CD4-positive, alpha-beta T cell (primary cell): ENCODE measurements at regions not wholly inside any gene's neighbourhood (a gene's known extent, or its start where the extent isn't known, plus 50 kb on each side); places are given as distances from the start of the nearest gene placed in this dataset.

Source experiments
- ATAC-seq: fragments of 200-7000 bp; cut with Tn5 transposase; one replicate; pipeline ENCODE4 v1.10.0; 2022; ENCODE audit warnings: mild to moderate bottlenecking; ENCODE audit not compliant: poor library complexity
- CTCF ChIA-PET: fragments of 350-600 bp; sonication (Branson Sonifier 250); formaldehyde crosslinking; loops from one replicate; lab custom pipeline; 2021; ENCODE audit warnings: antibody characterized with exemption, inconsistent platforms; lab: Charles Lee
- POLR2A ChIA-PET: fragments of 350-600 bp; sonication (Branson Sonifier 250); formaldehyde crosslinking; loops from one replicate; lab custom pipeline; 2021; ENCODE audit warnings: antibody characterized with exemption, inconsistent platforms; lab: Charles Lee
- DNase-seq, 14 experiments: peaks; one replicate each; pipeline ENCODE4 v3.0.0-alpha.2; 2013 to 2020; ENCODE audit warnings: mixed read lengths in 2 of 14
- H3K27ac ChIP-seq, 2 donors: one replicate each; pipeline versions ENCODE4 v1.5.1 to v1.7.0; 2013; ENCODE audit warnings: low read length in 2 of 2, low read depth in 1 of 2, mild to moderate bottlenecking in 1 of 2
- H3K27me3 ChIP-seq, 2 experiments: 1 replicate in 1 of 2; 2 replicates in 1 of 2; pipeline versions ENCODE4 v1.6.1 to v1.7.0; 2013; ENCODE audit warnings: low read length in 2 of 2, control low read depth in 1 of 2, mild to moderate bottlenecking in 1 of 2, moderate library complexity in 1 of 2; ENCODE audit not compliant: insufficient read depth in 2 of 2, control insufficient read depth in 1 of 2
- H3K36me3 ChIP-seq: one replicate; pipeline ENCODE4 v1.6.1; 2013; ENCODE audit warnings: low read length, control low read depth; ENCODE audit not compliant: insufficient read depth
- H3K4me1 ChIP-seq: one replicate; pipeline ENCODE4 v1.6.1; 2013; ENCODE audit warnings: low read length, control low read depth; ENCODE audit not compliant: insufficient read depth
- H3K4me3 ChIP-seq: one replicate; pipeline ENCODE4 v1.5.1; 2013; ENCODE audit warnings: mild to moderate bottlenecking, low read length, moderate library complexity
- H3K9me3 ChIP-seq, 2 experiments: 1 replicate in 1 of 2; 2 replicates in 1 of 2; pipeline versions ENCODE4 v1.6.1 to v1.7.0; 2013; ENCODE audit warnings: low read length in 2 of 2, mild to moderate bottlenecking in 2 of 2, control low read depth in 1 of 2, moderate library complexity in 1 of 2; ENCODE audit not compliant: control insufficient read depth in 1 of 2, insufficient read depth in 1 of 2
- H3K27ac Mint-ChIP-seq: one replicate; pipeline ENCODE4 v1.8.0; 2020; ENCODE audit warnings: mixed read lengths
- H3K27me3 Mint-ChIP-seq: one replicate; pipeline ENCODE4 v1.8.0; 2021; ENCODE audit warnings: mixed read lengths
- H3K36me3 Mint-ChIP-seq: one replicate; pipeline ENCODE4 v1.8.0; 2021; ENCODE audit warnings: low read depth, mixed read lengths
- H3K4me1 Mint-ChIP-seq: one replicate; pipeline ENCODE4 v1.8.0; 2021; ENCODE audit warnings: low read depth, mixed read lengths
- H3K4me3 Mint-ChIP-seq: one replicate; pipeline ENCODE4 v1.8.0; 2020; ENCODE audit warnings: mild to moderate bottlenecking, mixed read lengths
- H3K9me3 Mint-ChIP-seq: one replicate; pipeline ENCODE4 v1.8.0; 2020; ENCODE audit warnings: mixed read lengths
- CTCF ChIP-seq: fragments of 200-600 bp; IDR thresholded peaks from one replicate; pipeline ENCODE4 v1.8.0; 2022; ENCODE audit warnings: antibody characterized with exemption, mild to moderate bottlenecking
- intact Hi-C, 2 experiments: fragments of 100-400 bp; cut with DNase I in 1 of 2; cut with micrococcal nuclease in 1 of 2; formaldehyde crosslinking; loops; one replicate each; pipeline versions ENCODE4 v1.15.1 to v1.9.0; 2023 to 2025; cut with DNase I, micrococcal nuclease

- Histone ChIP-seq H3K4me3 (no peak overlapping the region), H3K9me3 (no peaks in the 10 kb centered on the region), H3K36me3 (no peaks in the 10 kb centered on the region), H3K4me1 (no peaks in the 10 kb centered on the region), H3K27me3 (no peaks in the 10 kb centered on the region), H3K27ac (no peak overlapping the region)
- intact Hi-C loops: no loop called here
- H3K36me3 Mint-ChIP-seq: no peaks in the 10 kb centered on the region
- H3K4me3 Mint-ChIP-seq: no peak overlapping the region
- H3K27ac Mint-ChIP-seq: no peak overlapping the region
- H3K4me1 Mint-ChIP-seq: no peaks in the 10 kb centered on the region
- ChIA-PET POLR2A (no interaction called here), CTCF (no interaction called here)
- no peaks in the 10 kb centered on the region for H3K27me3 Mint-ChIP-seq
- TF ChIP-seq CTCF: no peak
- no peaks in the 10 kb centered on the region for H3K9me3 Mint-ChIP-seq
- DNase-seq: no peak
- ATAC-seq: no peak
Measured at GRCh38 chr4:108458681-108459080, 161.7 kb upstream of the RPL34 start.

- Histone ChIP-seq H3K4me3 (no peak overlapping the region), H3K27me3 (no peaks in the 10 kb centered on the region), H3K36me3 (no peaks in the 10 kb centered on the region), H3K9me3 (no peaks in the 10 kb centered on the region), H3K4me1 (peaks cover 3% of the 10 kb centered on the region), H3K27ac (no peak overlapping the region)
- H3K4me3 Mint-ChIP-seq: no peak overlapping the region
- no peaks in the 10 kb centered on the region for H3K9me3 Mint-ChIP-seq
- H3K27ac Mint-ChIP-seq: no peak overlapping the region
- peaks cover 4% of the 10 kb centered on the region for H3K4me1 Mint-ChIP-seq
- ATAC-seq (no peak), DNase-seq (no peak)
- ChIA-PET POLR2A (interaction anchor here (1.2 kb wide), 1 partner anchor 13 kb away, joined by 4 read pairs; no protein-coding TSS in a partner anchor), CTCF (interaction anchor here (0.6 kb wide), 1 partner anchor 1178 kb away, joined by 3 read pairs; no protein-coding TSS in a partner anchor)
- H3K36me3 Mint-ChIP-seq: no peaks in the 10 kb centered on the region
- no peak for TF ChIP-seq CTCF
- intact Hi-C loops: no loop called here
- no peaks in the 10 kb centered on the region for H3K27me3 Mint-ChIP-seq
Measured at GRCh38 chr4:108454227-108454626, 166.1 kb upstream of the RPL34 start.

GRCh38 chr4:108453366-108453765, 167.0 kb upstream of the RPL34 start:
- Histone ChIP-seq H3K4me3 (no peak overlapping the region), H3K4me1 (peaks cover 8% of the 10 kb centered on the region), H3K27ac (no peak overlapping the region), H3K36me3 (no peaks in the 10 kb centered on the region), H3K9me3 (no peaks in the 10 kb centered on the region), H3K27me3 (no peaks in the 10 kb centered on the region)
- H3K9me3 Mint-ChIP-seq: no peaks in the 10 kb centered on the region
- no peaks in the 10 kb centered on the region for H3K27me3 Mint-ChIP-seq
- no peak overlapping the region for H3K4me3 Mint-ChIP-seq
- ChIA-PET CTCF (no interaction called here), POLR2A (interaction anchor here (1.2 kb wide), 1 partner anchor 14 kb away, joined by 4 read pairs; no protein-coding TSS in a partner anchor)
- H3K36me3 Mint-ChIP-seq: no peaks in the 10 kb centered on the region
- H3K27ac Mint-ChIP-seq: no peak overlapping the region
- no peak for TF ChIP-seq CTCF
- DNase-seq: no peak
- peaks cover 7% of the 10 kb centered on the region for H3K4me1 Mint-ChIP-seq
- no peak for ATAC-seq
- intact Hi-C loops: no loop called here
